ENCODE measurements at regions not wholly inside any gene's neighbourhood (a gene's known extent, or its start where the extent isn't known, plus 50 kb on each side); places are given as distances from the start of the nearest gene placed in this dataset.

- DNase-seq: no peak
Measured at GRCh38 chr9:115969096-115969495, 184.5 kb upstream of the PAPPA start.

GRCh38 chr9:115972362-115972761 is 181.2 kb upstream of the PAPPA start:
- DNase-seq: no peak

GRCh38 chr9:115972843-115973595 is 180.6 kb upstream of the PAPPA start:
- no peak for DNase-seq

- DNase-seq: no peak
Measured at GRCh38 chr9:115976781-115977180, 176.8 kb upstream of the PAPPA start.

- no peak for DNase-seq
Measured at GRCh38 chr9:115978091-115978490, 175.5 kb upstream of the PAPPA start.

GRCh38 chr9:115978659-115979096 is 174.9 kb upstream of the PAPPA start:
- no peak for DNase-seq

GRCh38 chr9:115980054-115980453 is 173.5 kb upstream of the PAPPA start:
- no peak for DNase-seq

GRCh38 chr9:115980502-115980901 is 173.1 kb upstream of the PAPPA start:
- DNase-seq: no peak

GRCh38 chr9:115980976-115981375 is 172.6 kb upstream of the PAPPA start:
- no peak for DNase-seq

GRCh38 chr9:115983366-115983765 is 170.2 kb upstream of the PAPPA start:
- no peak for DNase-seq

GRCh38 chr9:115985657-115986056 is 167.9 kb upstream of the PAPPA start:
- no peak for DNase-seq

GRCh38 chr9:115986508-115986907 is 167.1 kb upstream of the PAPPA start:
- no peak for DNase-seq

- no peak for DNase-seq
Measured at GRCh38 chr9:115988701-115989100, 164.9 kb upstream of the PAPPA start.

- DNase-seq: no peak
Measured at GRCh38 chr9:115989831-115990230, 163.8 kb upstream of the PAPPA start.

GRCh38 chr9:115992834-115993233 is 160.8 kb upstream of the PAPPA start:
- no peak for DNase-seq

- DNase-seq: no peak
Measured at GRCh38 chr9:115997923-115998322, 155.7 kb upstream of the PAPPA start.

- DNase-seq: no peak
Measured at GRCh38 chr9:115998666-115999065, 154.9 kb upstream of the PAPPA start.

- DNase-seq: no peak
Measured at GRCh38 chr9:115999498-115999897, 154.1 kb upstream of the PAPPA start.

- peak; percentile 0 to 1 for DNase-seq
Measured at GRCh38 chr9:116000748-116001329, 152.8 kb upstream of the PAPPA start.

GRCh38 chr9:116002181-116002580 is 151.4 kb upstream of the PAPPA start:
- no peak for DNase-seq

GRCh38 chr9:116002624-116003023 is 151.0 kb upstream of the PAPPA start:
- DNase-seq: no peak

- no peak for DNase-seq
Measured at GRCh38 chr9:116003397-116003796, 150.2 kb upstream of the PAPPA start.

- DNase-seq: no peak
Measured at GRCh38 chr9:116005205-116005604, 148.4 kb upstream of the PAPPA start.

- no peak for DNase-seq
Measured at GRCh38 chr9:116007824-116008223, 145.8 kb upstream of the PAPPA start.

GRCh38 chr9:116008278-116008677 is 145.3 kb upstream of the PAPPA start:
- no peak for DNase-seq
